HG02642 (cell line): ENCODE measurements at regions not wholly inside any gene's neighbourhood (a gene's known extent, or its start where the extent isn't known, plus 50 kb on each side); places are given as distances from the start of the nearest gene placed in this dataset.
"Not testable (repeated sequence)": the region's sequence is repeated elsewhere in the genome, so short reads cannot be mapped to it uniquely, and the experiment has no call there.

Experiments used
- ATAC-seq: cut with Tn5 transposase; IDR thresholded peaks from one replicate; pipeline ENCODE4 v1.9.1; 2021; ENCODE audit warnings: mild to moderate bottlenecking; ENCODE audit not compliant: unreplicated experiment, poor library complexity

DNA sequence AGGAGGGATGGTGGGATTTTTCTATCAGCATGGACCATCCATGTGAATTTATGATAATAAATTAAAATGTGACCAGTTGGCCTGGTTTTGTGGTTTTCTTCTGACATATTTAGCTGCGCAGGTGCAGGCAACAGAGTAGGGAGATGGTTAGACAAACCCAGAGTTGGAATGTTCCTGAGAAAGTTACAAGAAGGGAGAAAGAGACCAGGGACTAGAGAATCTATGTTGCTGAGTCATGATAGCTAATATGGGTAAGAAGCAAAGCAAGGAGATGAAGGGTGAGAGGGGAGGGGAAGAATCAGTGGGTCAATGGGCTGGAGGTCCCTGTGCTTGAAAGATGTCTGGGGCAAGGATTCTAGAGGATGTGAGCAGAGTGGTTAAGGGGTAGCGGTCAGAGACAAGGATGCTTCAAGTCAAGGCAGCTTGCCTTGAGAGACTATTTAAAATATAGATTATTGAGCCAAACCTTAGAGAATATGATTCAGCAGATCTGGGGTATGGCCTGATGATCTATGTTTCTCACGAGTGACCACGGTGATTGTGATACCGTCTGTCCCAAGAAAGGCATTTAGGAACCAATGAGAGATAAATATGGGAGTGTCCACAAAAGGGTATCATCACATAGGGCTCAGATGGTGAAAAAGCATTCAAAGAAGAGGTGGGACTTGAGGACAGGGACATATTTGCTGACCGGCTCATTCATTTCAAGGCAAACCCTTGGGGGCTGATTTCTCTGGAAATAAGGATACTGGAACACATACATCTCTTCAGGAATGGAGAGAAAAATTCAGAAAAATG is 219.7 kb upstream of the PLD5 start:
- no peak for ATAC-seq

DNA sequence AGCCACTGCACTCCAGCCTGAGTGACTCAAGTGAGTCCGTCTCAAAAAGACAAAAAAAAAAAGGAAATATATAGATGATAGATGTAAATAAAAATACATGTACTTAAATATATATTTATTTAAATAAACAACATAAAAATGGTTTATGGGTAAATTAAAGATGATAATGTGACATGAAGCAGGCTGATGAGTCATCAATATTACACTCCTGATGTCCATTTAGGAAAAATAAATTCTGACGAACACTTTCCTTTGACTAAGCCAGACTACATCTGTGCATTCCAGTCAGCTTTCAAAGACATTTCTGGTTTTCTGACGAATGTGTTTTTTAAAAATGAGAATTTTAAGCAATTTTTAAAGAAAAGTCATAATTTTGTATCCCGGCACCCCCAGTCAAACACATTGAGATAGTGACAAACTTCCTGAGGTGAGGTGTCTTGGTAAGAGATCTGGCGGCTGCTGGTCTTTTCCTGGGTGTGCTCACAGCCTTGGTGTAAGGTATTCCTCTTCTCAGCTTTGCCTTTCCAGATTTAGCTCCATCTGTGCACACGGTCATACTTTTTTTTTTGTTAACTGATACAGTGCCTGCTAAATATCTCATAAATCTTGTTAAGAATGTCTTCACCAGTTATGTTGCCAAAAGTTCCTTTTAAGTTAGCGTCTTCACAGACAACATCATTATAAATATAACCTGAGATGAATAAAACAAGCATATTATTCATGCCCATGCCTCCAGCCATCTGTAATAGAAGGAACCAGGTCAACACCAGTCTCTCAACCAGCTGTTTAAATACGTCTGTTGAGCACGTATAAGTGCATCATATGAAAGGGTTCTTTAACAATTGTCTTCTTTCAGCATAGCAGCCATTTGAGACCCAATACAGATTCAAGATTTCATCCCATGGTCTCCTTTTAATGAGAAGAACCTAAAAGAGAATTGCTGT is 214.5 kb upstream of the PLD5 start:
- ATAC-seq = no peak

DNA sequence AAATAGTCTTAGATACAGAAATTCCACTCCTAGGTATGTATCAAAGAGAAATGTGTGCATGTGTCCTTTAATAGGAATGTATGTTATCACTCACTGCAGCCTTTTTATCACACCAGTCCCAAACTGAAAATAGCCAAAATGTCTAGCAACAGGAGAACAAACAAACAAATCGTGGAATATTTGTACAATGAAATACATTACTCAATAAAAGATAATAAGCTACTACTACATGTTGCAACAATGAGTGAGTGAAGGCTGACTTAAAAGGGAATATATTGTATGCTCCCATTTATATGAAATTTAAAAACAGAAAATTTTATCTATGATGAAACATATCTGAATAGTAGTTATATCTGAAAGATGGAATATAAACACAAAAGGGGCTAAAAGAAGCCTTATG is 212.1 kb upstream of the PLD5 start:
- no peak for ATAC-seq

DNA sequence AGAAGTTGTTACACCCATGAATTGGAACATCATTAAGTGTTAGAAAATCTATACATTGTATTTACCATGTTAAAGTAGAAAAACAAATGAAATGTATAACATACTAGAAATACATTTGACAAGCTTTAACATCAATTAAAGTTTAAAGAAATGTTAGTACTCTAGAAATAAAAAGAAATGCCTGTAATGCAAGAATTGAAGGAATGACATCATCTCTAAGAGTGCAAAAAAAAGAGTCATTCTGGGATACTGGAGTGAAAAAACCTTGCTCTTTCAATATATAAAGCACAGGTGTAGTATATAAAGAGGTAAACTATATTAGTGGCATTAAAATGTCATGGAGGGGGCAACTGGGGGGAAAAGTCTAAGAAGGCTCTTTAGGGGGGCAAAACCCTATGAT is 210.8 kb upstream of the PLD5 start:
- ATAC-seq = no peak

DNA sequence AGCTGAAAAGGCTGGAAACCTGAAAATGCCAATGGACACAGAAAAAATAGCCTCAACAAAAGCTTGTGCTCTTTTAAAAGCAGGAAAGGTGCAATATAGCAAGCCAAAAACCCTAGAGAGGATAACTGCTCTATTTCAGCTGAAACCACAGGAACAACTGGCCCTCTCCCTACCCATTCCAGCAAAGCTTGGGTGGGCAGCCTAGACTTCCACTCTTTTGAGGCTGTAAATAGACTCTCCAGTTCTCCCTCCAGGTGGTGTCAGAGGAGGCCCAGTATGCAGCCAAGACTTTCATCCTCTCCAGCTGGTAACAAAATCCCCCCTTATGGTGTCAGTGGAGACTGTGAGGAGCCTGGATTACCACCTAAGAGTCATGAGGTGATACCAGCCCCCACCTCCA is 206.9 kb upstream of the PLD5 start:
- ATAC-seq = no peak

DNA sequence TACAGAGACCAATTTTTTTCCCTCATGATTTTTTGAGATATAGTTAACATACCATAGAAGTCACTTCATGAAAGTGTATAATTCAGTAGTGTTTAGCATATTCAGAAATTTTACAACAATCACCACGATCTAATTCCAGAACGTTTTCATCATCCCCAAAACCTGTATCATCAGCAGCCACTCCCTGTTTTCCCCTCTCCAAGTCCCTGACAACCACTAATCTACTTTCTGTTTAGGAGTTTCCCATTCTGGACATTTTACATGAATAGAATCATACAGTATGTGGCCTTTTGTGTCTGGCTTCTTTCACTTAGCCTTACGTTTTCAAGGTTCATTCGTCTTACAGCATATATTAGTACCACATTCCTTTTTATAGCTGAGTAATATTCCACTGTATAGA is 204.2 kb upstream of the PLD5 start:
- ATAC-seq = no peak

DNA sequence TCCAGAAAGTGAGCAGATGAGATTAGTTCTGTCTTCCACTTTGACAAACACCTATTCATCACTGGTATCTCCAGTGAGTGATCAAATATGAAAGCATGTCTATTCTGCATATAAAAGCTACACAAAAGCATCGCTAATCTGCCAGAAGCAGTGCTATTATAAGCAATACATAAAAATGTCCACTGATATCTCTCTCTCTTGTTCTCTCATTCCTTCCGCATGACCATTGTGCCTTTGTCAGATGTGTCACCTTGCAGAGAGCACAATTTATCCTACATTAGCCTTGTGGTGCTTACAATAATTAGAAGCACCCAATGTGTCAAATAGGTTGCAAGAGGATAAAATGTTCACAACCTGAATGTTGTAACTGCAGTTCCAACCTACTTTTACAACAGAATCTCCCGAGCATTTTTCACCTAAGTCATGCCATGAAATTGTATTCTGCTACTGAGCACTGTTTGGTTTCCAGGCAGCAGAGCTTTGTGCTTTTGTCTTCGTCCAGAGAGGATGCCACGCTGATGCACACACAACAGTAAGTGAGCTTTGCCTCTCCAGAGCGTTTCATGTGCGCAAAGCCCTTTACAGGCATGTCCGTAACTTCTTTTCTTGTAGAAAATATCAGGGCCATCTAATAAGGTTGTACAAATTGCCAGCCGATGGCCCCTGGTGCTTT is 198.7 kb upstream of the PLD5 start:
- no peak for ATAC-seq

DNA sequence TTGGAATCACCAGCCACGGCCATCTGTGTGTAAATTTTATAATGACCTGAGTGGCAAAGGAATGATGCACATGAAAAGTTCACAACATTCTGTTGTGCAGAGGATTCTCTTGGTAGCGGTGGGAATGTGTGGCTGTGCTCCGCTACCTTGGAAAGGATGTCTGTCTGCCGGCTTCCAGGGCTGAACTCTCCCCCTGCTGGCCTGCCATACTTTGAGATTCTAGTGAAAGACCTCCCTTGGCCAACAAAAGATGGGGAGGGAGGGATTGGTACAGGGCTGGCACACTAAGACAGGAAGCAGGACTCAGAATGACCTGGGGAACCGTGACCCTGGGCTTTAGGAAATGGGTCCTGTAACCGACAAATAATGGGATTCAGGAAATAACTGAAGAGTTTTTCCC is 194.5 kb upstream of the PLD5 start:
- no peak for ATAC-seq

DNA sequence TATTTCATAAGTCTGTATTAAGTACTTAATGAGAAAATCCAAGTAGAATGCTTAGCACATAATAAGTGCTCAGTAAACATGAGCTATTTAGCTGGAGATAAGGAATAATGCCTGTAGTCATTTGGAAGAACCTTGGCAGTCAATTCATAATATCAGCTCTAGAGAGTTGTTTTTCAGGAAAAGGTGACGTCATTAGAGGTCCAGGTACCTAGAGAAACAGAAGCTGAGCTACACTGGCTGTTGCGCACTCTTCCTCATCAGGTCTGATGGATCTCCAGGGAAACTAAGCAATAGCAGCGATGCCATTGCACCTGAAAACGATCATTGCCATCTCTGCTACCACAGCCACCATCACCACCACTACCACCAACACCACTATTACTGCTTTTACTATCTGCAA is 187.8 kb upstream of the PLD5 start:
- no peak for ATAC-seq

DNA sequence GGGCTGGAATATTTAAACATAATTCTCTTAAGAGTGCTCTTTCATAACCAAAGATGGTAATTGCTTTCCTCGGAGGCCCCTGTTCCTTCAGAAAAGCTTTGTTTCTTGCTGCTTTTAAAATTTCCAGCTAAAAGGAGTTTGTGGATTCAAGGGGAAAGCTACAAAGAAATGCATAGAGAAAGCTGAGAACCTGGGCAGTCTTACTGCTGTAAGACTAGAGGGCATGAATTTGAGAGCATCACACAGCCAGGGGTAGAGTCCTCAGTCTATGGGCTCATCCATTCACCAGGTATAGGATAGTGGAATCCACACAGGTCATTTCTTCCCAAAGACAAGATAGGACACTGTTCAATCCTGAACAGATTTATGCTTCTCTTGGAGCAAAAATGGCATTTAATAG is 186.3 kb upstream of the PLD5 start:
- ATAC-seq = no peak

DNA sequence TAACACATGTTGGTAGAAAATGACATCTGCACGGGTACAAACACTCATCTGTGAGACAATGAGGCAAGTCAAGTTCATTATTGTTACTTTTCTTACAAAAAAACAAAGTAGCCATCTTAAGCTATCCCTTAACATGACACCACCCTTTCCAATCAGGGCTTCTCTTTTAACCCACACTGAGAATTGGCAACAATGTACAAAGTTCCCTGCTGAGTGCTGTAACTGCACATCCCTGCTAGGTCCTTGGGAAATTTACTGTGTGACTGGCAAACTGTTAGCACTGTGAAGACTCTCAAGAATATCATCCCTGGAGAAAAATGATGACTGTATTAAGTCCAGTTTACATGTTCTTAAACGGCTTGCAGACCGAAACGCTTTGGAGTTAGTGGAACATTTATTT is 185.8 kb upstream of the PLD5 start:
- no peak for ATAC-seq

DNA sequence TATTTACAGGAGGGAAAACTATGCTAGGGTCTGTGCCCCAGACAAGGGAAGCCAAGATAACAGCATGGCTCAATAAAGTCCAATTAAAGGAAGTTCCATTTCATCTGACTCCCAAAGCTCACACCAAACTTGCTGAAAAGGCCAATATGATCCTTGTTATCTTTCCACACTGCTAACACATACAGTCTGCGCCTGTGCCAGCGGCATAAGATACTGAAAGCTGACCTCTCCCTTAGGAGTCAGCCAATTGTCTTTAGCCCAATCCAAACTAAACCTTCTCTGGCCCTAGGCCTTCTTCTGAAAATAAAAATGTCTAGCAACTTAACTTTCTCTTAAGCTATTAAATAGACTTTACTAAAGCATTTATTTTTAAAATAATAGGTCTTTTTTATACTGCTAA is 179.0 kb upstream of the PLD5 start:
- ATAC-seq = no peak

DNA sequence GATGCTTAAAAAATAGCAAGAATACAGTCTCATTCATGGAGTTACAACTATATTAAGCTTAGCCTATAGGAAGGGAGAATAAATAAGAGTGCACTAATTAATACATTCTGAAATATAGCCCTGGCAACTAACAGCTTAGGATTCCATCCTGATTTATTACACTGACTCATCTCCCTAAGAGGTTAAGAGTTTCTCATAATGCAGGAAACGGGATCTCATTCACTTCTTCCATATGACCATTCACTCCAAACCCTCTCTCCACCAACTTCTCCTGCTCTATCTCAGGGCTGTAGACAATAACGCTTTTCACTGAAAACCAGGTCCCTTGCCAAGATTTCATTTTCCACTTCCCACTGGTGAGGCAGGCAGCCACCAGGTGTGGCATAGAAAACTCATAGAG is 168.5 kb upstream of the PLD5 start:
- ATAC-seq = no peak

DNA sequence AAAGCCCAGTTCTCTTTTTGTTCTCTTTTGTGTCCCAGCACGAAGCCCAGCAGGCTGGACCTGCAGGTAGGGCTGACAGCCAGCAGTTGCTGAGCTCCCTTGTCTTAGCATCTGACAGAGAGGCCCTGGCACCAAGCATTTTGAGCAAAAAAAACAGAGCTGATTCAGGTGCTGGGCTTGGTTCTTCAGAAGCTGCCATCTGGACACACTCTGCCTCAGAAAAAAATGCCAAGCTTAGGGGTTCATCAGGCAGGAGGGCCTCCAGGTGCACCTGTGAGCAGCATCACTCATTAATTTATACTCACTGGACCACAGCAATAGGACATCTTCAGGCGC is 167.1 kb upstream of the PLD5 start:
- no peak for ATAC-seq

DNA sequence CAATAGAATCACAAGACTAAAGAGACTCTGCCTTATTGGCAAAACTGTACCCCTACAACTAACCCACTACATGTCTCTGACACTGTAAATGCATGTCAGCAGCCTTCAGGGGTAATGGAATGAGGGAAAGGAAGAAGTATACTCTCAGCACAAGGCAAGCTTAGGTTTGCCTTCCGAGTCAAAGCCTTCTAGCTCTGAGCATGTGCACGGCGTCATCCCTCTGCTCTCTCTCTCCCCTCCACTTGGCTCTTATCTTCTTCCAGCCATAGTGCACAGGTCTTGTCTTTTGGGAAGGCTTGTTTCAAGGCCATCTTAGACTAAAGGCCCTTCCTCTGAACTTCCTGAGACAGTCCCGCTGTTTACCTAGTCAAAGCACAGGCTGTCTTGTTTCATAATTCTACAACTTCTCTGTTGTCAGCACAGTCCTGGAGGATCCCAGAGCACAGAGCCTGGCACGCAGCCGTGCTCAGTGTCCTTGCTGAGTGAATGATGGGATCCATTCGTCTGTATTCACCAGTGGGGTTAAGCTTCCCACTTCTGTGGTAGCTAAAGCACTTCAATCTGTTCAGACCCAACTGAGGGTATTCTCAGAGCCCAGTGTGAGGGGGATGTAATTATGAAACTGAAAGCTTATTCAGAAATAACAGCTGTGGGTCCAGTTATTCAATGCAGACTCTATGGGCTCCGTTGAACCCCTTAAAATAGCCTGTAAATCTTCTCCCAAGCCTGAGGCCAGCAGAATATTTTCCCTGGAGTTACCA is 166.5 kb upstream of the PLD5 start:
- ATAC-seq = no peak

DNA sequence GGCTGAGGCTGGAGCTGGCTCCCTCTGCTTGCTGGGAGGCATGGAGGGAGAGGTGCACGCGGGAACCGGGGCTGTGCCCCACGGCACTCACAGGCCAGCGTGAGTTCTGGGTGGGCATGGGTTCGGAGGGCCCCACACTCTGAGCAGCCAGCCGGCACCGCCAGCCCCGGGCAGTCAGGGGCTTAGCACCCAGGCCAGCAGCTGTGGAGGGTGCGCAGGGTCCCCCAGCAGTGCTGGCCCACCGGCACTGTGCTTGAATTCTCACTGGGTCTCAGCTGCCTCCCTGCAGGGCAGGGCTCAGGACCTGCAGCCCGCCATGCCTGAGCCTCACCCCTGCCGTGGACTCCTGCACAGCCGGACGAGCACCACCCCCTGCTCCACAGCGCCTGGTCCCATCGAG is 164.9 kb upstream of the PLD5 start:
- ATAC-seq = no peak

DNA sequence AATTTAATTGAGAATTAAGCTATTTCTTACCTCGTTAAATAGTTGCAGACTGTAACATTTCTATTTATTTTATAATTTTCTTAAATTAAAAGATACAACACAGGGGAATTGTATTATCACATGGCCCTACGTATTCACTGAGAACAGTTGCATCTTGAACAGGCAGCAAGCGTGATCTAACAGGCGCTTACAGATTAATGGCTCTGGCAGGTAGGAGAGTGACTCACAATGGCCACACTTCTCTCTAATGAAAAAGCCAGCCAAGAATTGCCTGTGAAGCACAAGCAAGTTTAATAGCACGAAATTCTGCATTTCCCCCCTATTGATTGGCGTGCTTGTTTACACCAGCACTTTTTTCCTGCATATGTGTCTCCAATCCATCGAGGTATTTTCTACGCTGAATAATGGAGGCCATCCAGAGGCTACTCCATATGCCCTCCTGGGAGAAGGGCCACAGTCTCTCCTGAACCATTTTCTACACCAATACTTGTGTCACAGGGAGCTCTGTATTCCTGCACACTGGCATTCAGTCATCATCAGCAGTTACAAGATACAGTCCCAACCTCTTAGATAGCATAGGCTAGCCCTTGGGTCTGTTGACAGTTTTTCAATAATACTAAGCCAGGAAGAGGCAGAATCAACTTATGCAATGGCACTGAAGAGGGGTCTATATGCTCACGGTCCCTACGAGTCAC is 150.6 kb upstream of the PLD5 start:
- ATAC-seq = no peak

DNA sequence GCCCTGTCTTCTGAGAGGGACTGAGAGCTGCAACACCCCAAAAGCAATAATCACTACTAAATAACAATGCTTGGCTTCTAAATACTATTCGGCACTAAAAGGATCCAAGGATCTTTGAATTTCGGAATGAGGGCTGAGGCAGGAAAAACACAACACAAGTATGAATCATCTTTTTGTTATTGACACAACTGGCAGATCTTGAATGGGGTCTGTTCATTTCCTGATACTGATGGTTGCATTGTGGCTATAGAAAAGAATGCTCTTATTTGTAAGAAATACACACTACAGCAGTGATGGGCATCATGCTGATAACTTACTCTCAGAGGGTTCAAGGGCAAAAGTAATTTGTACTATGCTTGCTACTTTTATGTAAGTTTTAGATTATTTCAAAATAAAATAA is 149.2 kb upstream of the PLD5 start:
- ATAC-seq = no peak

DNA sequence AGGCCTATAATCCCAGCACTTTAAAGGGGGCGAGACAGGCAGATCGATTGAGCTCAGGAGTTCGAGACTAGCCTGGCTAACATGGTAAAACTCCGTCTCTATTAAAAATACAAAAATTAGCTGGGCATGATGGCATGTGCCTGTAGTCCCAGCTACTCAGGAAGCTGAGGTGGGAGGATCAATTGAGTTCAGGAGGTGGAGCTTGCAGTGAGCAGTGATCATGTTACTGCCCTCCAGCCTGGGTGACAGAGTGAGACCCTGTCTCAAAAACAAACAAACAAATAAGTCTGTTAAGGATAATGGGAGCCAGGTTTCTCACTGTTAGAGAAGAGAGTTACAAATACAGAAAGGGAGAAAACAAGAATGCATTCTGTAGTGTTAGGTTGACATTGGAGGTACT is 148.7 kb upstream of the PLD5 start:
- ATAC-seq = not testable (repeated sequence)

DNA sequence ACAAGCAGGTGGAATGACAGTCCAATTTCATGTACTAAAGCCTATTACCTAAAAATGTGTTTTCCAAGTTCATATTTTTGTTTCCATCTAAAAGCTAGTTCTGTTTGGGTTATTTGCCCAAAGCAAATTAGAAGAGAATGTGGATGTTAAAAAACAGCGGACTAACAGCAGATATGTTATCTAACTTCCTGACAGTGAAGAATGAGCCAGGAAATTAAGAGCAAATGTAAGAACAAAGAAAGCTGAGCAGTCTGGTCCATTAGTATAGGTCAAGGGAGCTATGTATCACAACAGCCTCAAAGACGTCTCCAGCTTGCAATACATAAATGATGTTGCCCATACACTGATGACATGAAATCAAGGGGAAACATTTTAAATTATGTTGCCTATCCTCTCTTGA is 145.5 kb upstream of the PLD5 start:
- ATAC-seq = no peak
